ENCODE measurements at regions not wholly inside any gene's neighbourhood (a gene's known extent, or its start where the extent isn't known, plus 50 kb on each side); places are given as distances from the start of the nearest gene placed in this dataset.

DNA sequence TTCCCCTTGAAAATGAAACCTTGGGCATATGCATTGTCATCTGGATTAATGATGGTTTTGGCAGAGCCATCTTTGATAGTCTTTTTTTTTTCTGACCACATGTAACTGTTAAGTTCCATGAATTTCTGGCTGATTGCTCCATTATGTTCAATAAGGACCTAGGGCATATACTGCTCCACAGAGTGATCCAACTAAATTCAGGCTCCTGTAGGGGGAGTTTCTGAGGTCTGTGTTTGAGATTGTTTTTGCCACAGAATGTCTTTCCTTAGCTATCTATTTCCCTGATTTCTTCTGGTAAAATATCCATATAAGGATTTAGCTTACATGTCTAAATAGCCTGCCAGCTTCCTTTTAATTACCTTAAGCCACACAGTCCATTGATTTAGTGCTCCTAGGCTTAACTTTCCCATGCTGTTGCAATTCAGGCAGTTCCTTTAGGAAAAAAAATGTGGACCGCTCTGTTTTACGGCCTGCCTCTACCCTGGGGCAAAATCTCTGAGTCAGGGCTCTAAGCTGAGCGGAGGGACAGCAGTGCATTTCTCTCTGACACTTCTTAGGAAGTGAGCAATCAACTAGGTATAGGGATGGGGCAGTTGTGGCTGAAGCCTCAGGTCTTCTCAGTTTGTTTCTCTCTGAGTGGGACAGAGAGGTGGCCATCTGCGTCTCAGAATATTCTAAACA lies 796.2 kb downstream of the NR2F2 start:
- BruUV-seq (replicated peaks): no TSS peak
- H3K4me3 Mint-ChIP-seq (ENCODE audit: unreplicated experiment): no peak overlapping the region
- TF ChIP-seq, protein P1, sequence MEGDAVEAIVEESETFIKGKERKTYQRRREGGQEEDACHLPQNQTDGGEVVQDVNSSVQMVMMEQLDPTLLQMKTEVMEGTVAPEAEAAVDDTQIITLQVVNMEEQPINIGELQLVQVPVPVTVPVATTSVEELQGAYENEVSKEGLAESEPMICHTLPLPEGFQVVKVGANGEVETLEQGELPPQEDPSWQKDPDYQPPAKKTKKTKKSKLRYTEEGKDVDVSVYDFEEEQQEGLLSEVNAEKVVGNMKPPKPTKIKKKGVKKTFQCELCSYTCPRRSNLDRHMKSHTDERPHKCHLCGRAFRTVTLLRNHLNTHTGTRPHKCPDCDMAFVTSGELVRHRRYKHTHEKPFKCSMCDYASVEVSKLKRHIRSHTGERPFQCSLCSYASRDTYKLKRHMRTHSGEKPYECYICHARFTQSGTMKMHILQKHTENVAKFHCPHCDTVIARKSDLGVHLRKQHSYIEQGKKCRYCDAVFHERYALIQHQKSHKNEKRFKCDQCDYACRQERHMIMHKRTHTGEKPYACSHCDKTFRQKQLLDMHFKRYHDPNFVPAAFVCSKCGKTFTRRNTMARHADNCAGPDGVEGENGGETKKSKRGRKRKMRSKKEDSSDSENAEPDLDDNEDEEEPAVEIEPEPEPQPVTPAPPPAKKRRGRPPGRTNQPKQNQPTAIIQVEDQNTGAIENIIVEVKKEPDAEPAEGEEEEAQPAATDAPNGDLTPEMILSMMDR (IDR thresholded peaks at IDR 0.05; ENCODE audit: insufficient read depth in 1 of 2, low read depth in 1 of 2, low read length in 1 of 2, severe bottlenecking in 1 of 2, unreplicated experiment in 1 of 2): no peak
- H3K27ac Mint-ChIP-seq (ENCODE audit: unreplicated experiment): no peak overlapping the region
- Histone ChIP-seq H3K36me3 (ENCODE audit: control insufficient read depth, insufficient read depth, low read length) (no peaks in the 10 kb centered on the region), H3K27me3 (replicated peaks; ENCODE audit: control insufficient read depth, insufficient read depth, low read length) (no peaks in the 10 kb centered on the region), H3K4me3 (ENCODE audit: low read depth, low read length) (no peak overlapping the region), H3K4me1 (no peaks in the 10 kb centered on the region), H3K9me3 (no peaks in the 10 kb centered on the region)
- no peaks in the 10 kb centered on the region for H3K4me1 Mint-ChIP-seq (ENCODE audit: low read depth, unreplicated experiment)
- intact Hi-C loops (cut with micrococcal nuclease; ENCODE audit: unreplicated experiment): no loop called here
- no peaks in the 10 kb centered on the region for H3K36me3 Mint-ChIP-seq (ENCODE audit: insufficient read depth, unreplicated experiment)
- no peaks in the 10 kb centered on the region for H3K9me3 Mint-ChIP-seq (ENCODE audit: unreplicated experiment)
- peak in 1 of 2 experiments; percentile 18 for DNase-seq
- CTCF ChIA-PET: no interaction called here
- no peaks in the 10 kb centered on the region for H3K27me3 Mint-ChIP-seq (ENCODE audit: insufficient read depth, unreplicated experiment)
- POLR2A ChIA-PET: no interaction called here

- ChIA-PET POLR2A (no interaction called here), CTCF (no interaction called here)
- intact Hi-C loops (cut with micrococcal nuclease; ENCODE audit: unreplicated experiment): no loop called here
- H3K4me3 ChIP-seq (ENCODE audit: low read depth, low read length): no peak overlapping the region
- no peaks in the 10 kb centered on the region for H3K4me1 Mint-ChIP-seq (ENCODE audit: low read depth, unreplicated experiment)
- H3K4me1 ChIP-seq: no peaks in the 10 kb centered on the region
- no peaks in the 10 kb centered on the region for H3K36me3 Mint-ChIP-seq (ENCODE audit: insufficient read depth, unreplicated experiment)
- no peak overlapping the region for H3K27ac Mint-ChIP-seq (ENCODE audit: unreplicated experiment)
- TF ChIP-seq, protein P1 (IDR thresholded peaks at IDR 0.05; ENCODE audit: insufficient read depth in 1 of 2, low read depth in 1 of 2, low read length in 1 of 2, severe bottlenecking in 1 of 2, unreplicated experiment in 1 of 2): no peak
- H3K9me3 ChIP-seq: no peaks in the 10 kb centered on the region
- H3K9me3 Mint-ChIP-seq (ENCODE audit: unreplicated experiment): peaks cover 10% of the 10 kb centered on the region
- H3K27me3 ChIP-seq (replicated peaks; ENCODE audit: control insufficient read depth, insufficient read depth, low read length): no peaks in the 10 kb centered on the region
- no TSS peak for BruUV-seq (replicated peaks)
- H3K36me3 ChIP-seq (ENCODE audit: control insufficient read depth, insufficient read depth, low read length): no peaks in the 10 kb centered on the region
- no peak for DNase-seq
- no peak overlapping the region for H3K4me3 Mint-ChIP-seq (ENCODE audit: unreplicated experiment)
- no peaks in the 10 kb centered on the region for H3K27me3 Mint-ChIP-seq (ENCODE audit: insufficient read depth, unreplicated experiment)
These were observed 799.2 kb downstream of the NR2F2 start for GRCh38 chr15:97129674-97130073.

GRCh38 chr15:97140216-97140615 lies 809.7 kb downstream of the NR2F2 start:
- Mint-ChIP-seq H3K36me3 (ENCODE audit: insufficient read depth, unreplicated experiment) (no peaks in the 10 kb centered on the region), H3K9me3 (ENCODE audit: unreplicated experiment) (no peaks in the 10 kb centered on the region), H3K4me1 (ENCODE audit: low read depth, unreplicated experiment) (no peaks in the 10 kb centered on the region), H3K4me3 (ENCODE audit: unreplicated experiment) (no peak overlapping the region), H3K27ac (ENCODE audit: unreplicated experiment) (no peak overlapping the region), H3K27me3 (ENCODE audit: insufficient read depth, unreplicated experiment) (peaks cover 8% of the 10 kb centered on the region)
- intact Hi-C loops (cut with micrococcal nuclease; ENCODE audit: unreplicated experiment): no loop called here
- CTCF ChIA-PET: no interaction called here
- POLR2A ChIA-PET: no interaction called here
- H3K9me3 ChIP-seq: no peaks in the 10 kb centered on the region
- TF ChIP-seq, protein P1 (IDR thresholded peaks at IDR 0.05; ENCODE audit: insufficient read depth in 1 of 2, low read depth in 1 of 2, low read length in 1 of 2, severe bottlenecking in 1 of 2, unreplicated experiment in 1 of 2): no peak
- no peak for DNase-seq
- H3K36me3 ChIP-seq (ENCODE audit: control insufficient read depth, insufficient read depth, low read length): no peaks in the 10 kb centered on the region
- H3K4me1 ChIP-seq: no peaks in the 10 kb centered on the region
- no peaks in the 10 kb centered on the region for H3K27me3 ChIP-seq (replicated peaks; ENCODE audit: control insufficient read depth, insufficient read depth, low read length)
- H3K4me3 ChIP-seq (ENCODE audit: low read depth, low read length): no peak overlapping the region
- no TSS peak for BruUV-seq (replicated peaks)
